ENCODE measurements at regions not wholly inside any gene's neighbourhood (a gene's known extent, or its start where the extent isn't known, plus 50 kb on each side); places are given as distances from the start of the nearest gene placed in this dataset.

GRCh38 chr16:13296206-13296605 is 394.8 kb downstream of the SHISA9 start:
- Histone ChIP-seq H3K36me3 (ENCODE audit: control insufficient read depth, insufficient read depth, low read length) (no peaks in the 10 kb centered on the region), H3K4me3 (no peak overlapping the region), H4K20me1 (replicated peaks; ENCODE audit: control insufficient read depth, insufficient read depth, low read length) (no peaks in the 10 kb centered on the region; the same call in 1 of the 2 replicates), H3K4me2 (ENCODE audit: insufficient read depth, low read length) (no peak overlapping the region), H3K27ac (ENCODE audit: extremely low read depth, low read depth, low read length) (no peak overlapping the region), H3K4me1 (replicated peaks in 1 of 2; ENCODE audit: control insufficient read depth in 2 of 2, insufficient read depth in 2 of 2, low read length in 2 of 2) (no peaks in the 10 kb centered on the region), H3K9me3 (replicated peaks; ENCODE audit: control insufficient read depth, insufficient read depth, low read depth, low read length) (no peaks in the 10 kb centered on the region), H3K79me2 (ENCODE audit: control insufficient read depth, insufficient read depth, low read length) (no peaks in the 10 kb centered on the region), H3K9me1 (ENCODE audit: control insufficient read depth, insufficient read depth, low read length) (no peaks in the 10 kb centered on the region), H3K9ac (ENCODE audit: insufficient read depth in 1 of 2, low read depth in 2 of 2, low read length in 2 of 2) (no peak overlapping the region), H2AFZ (ENCODE audit: low read depth, low read length) (no peak overlapping the region), H3K27me3 (ENCODE audit: control insufficient read depth in 2 of 2, insufficient read depth in 2 of 2, low read length in 2 of 2) (peaks cover 0 to 6% of the 10 kb centered on the region in 2 experiments; a peak in 2 of 5 replicates)
- BruUV-seq (replicated peaks): no TSS peak
- ChIA-PET POLR2A (no interaction called here), CTCF (ENCODE audit: low intra/inter-chr PET ratio) (no interaction called here)
- in situ Hi-C loops (cut with MboI) (no loop called here), intact Hi-C loops (cut with micrococcal nuclease) (no loop called here)
- DNase-seq (ENCODE audit: extremely low read depth in 1 of 4, low spot score in 3 of 4): no peak
- no peak for FAIRE-seq
- no peak for ATAC-seq
- 0% methylated on average over 4 of the region's 4 CpGs for WGBS (ENCODE audit: insufficient coverage, low coverage, missing lambda C conversion rate)
- no peak for TF ChIP-seq CCNT2 (IDR thresholded peaks at IDR 0.05; ENCODE audit: borderline replicate concordance, extremely low read depth, insufficient read length, low read depth, low read length)
- no peak for TF ChIP-seq BRF2 (IDR thresholded peaks at IDR 0.05; ENCODE audit: borderline replicate concordance, insufficient read depth, insufficient read length)
- TF ChIP-seq TOE1 (IDR thresholded peaks at IDR 0.05; ENCODE audit: borderline replicate concordance): no peak
- no peak for TF ChIP-seq TOE1 (CRISPR knock-in tag; IDR thresholded peaks at IDR 0.05; ENCODE audit: borderline replicate concordance, low read depth)
- no peak for TF ChIP-seq ZNF444 (CRISPR knock-in tag; IDR thresholded peaks at IDR 0.05)
- TF ChIP-seq TFAM (CRISPR knock-in tag; conservative IDR thresholded peaks at IDR 0.05): no peak
- TF ChIP-seq, protein P1, sequence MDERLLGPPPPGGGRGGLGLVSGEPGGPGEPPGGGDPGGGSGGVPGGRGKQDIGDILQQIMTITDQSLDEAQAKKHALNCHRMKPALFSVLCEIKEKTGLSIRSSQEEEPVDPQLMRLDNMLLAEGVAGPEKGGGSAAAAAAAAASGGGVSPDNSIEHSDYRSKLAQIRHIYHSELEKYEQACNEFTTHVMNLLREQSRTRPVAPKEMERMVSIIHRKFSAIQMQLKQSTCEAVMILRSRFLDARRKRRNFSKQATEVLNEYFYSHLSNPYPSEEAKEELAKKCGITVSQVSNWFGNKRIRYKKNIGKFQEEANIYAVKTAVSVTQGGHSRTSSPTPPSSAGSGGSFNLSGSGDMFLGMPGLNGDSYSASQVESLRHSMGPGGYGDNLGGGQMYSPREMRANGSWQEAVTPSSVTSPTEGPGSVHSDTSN (CRISPR knock-in tag; IDR thresholded peaks at IDR 0.05; ENCODE audit: low read depth): no peak
- TF ChIP-seq, protein P1 (tag; conservative IDR thresholded peaks at IDR 0.05; ENCODE audit: low read depth): no peak
- no peak for TF ChIP-seq MEF2A (IDR thresholded peaks at IDR 0.05; ENCODE audit: control insufficient read depth, low read depth, low read length)
- no peak for TF ChIP-seq CXXC5 (CRISPR knock-in tag; IDR thresholded peaks at IDR 0.05)
- TF ChIP-seq, protein P2, sequence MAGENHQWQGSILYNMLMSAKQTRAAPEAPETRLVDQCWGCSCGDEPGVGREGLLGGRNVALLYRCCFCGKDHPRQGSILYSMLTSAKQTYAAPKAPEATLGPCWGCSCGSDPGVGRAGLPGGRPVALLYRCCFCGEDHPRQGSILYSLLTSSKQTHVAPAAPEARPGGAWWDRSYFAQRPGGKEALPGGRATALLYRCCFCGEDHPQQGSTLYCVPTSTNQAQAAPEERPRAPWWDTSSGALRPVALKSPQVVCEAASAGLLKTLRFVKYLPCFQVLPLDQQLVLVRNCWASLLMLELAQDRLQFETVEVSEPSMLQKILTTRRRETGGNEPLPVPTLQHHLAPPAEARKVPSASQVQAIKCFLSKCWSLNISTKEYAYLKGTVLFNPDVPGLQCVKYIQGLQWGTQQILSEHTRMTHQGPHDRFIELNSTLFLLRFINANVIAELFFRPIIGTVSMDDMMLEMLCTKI (IDR thresholded peaks at IDR 0.05; ENCODE audit: partially characterized antibody): no peak
- no peak for TF ChIP-seq HBP1 (CRISPR knock-in tag; IDR thresholded peaks at IDR 0.05)
